G401.6 (cell line): ENCODE measurements at regions not wholly inside any gene's neighbourhood (a gene's known extent, or its start where the extent isn't known, plus 50 kb on each side); places are given as distances from the start of the nearest gene placed in this dataset.
"Not testable (repeated sequence)": the region's sequence is repeated elsewhere in the genome, so short reads cannot be mapped to it uniquely, and the experiment has no call there.

Experiments used
- FAIRE-seq: peaks from 2 replicates; lab custom pipeline; 2012; peaks lifted over from hg19 to GRCh38; lab: Jason Lieb, UNC

- FAIRE-seq, result no peak
Measured at GRCh38 chr3:161691677-161692076, 195.1 kb downstream of the OTOL1 start.

DNA sequence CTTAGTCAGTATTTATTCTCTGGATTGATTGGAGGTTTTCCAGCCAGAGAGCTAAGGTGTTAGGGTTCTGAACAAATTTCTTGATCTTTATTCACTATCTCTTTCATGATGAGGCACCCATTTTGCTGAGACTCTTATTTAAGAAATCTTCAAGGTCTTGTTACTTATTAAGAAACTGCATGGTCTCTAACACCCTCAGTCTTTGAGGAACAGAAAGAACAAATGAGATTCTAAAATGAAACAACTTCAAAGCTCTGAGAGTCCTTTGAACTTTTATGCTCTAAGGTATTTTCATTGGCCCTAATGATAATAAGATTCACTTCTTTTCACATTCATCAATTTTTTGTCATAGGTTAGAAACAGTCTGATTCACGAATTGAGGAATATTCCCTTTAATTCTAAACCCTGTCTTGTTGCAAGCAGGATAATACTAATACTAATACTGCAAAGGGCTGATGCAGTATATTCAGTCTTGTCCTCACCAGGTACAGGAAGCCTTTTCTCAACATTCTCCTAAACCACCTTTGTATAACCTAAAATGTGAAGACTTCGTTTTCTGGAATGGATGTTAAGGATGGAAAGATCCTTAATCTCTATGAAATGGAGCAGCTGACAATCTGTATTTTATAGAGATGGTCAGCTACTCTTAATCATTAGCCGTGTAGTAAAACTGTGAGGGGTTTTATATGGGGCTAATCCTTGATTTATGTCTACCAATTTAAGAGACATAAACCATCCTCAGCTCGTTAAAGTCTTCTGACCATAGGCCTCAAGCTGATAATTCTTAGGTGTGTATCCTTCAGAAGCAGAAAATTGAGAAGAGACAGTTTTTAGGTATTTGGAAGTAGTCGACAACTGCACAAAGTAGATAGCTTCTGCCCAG is 198.3 kb downstream of the OTOL1 start:
- FAIRE-seq, result no peak

GRCh38 chr3:161695811-161696210 is 199.2 kb downstream of the OTOL1 start:
- FAIRE-seq, result no peak

DNA sequence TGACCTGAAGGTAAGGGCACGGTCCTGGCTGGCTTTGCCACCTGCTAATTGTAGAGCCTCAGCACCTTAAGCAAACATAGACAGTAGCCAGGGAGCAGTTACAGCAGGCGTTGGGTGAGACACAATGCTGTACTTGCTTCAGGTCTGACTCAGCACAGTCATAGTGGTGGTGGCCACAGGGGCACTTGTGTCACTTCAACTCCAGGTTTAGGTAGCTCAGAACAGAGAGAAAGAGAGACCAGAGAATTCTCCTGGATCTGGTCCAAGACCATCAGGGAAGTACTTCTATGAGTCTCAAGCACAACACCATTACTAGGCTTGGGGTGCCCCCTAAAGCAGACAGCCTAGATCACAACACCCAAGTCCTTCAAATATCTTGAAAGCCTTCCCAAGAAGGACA is 204.4 kb downstream of the OTOL1 start:
- FAIRE-seq, result no peak

DNA sequence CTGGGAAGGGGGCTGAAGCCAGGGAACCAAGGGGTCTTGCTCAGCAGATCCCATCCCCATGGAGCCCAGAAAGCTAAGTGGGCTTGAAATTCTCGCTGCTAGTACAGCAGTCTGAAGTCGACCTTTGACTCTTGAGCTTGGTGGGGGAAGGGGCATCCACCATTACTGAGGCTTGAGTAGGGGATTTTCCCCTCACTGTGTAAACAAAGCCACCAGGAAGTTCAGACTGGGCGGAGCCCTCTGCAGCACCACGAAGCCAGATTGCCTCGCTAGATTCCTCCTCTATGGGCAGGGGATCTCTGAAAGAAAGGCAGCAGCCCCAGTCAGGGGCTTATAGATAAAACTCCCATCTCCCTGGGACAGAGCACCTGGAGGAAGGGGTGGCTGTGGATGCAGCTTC is 210.6 kb downstream of the OTOL1 start:
- not testable (repeated sequence) for FAIRE-seq

GRCh38 chr3:161713731-161714130 is 217.1 kb downstream of the OTOL1 start:
- no peak for FAIRE-seq

DNA sequence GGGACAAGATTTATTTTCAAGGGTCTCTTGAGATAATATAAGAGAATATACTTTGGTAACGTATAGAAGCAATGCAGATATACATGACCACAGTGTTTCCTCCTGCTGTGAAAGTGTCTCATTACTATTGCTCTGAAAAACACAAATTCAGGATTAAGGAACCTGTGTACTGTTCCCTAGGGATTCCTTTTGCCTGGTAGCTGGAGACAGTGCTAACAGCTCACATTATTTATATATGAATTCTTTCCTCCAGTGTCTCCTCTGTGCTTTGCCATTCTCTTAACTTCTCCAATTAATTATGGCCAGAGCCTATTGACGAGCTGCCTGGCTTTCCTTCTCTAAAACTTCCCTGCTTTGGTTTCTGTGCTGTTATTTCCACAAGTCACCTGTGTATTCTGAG is 235.4 kb downstream of the OTOL1 start:
- FAIRE-seq, result no peak

DNA sequence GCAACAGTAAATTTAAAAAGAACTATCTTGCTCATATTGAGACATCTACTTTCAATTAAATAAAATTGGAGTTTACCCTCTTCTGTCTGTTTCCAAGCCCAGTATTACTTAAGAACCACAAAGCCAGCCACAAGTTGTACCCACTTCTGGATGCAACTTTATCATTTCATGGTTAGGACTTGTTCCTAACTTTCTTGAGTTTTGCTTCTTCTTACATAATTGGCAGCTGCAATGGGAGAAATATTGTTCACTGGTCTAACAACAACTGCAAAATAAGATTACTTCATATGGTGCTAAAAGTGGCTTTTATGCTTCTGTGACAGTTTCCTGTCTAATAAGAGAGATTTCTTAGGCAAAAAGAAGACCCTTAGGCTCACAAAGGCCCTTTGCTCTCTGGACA is 240.6 kb downstream of the OTOL1 start:
- no peak for FAIRE-seq

DNA sequence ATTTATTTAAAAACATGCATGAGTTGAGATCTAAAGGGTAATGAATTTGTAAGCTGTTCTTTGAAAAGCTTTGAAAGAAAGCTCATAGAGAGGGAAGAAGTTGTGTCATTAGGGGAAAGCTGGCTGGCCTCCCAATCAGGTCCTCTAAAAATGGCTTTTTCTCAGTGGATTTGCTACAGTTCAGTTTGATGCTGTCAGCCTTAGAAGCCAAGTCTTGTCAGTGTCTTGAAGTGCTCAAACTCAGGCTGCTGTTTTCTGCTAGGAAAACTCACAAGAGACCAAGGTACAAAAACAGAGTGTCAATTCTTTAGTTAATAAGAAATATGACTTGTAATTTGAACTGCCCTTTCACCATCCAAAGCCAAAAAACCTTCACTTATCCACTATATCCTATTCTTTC is 243.8 kb downstream of the OTOL1 start:
- FAIRE-seq, result no peak

- FAIRE-seq, result no peak
Measured at GRCh38 chr3:161744366-161744765, 247.8 kb downstream of the OTOL1 start.

GRCh38 chr3:161745741-161746140 is 249.1 kb downstream of the OTOL1 start:
- no peak for FAIRE-seq

- FAIRE-seq, result no peak
Measured at GRCh38 chr3:161748049-161748448, 251.4 kb downstream of the OTOL1 start.

DNA sequence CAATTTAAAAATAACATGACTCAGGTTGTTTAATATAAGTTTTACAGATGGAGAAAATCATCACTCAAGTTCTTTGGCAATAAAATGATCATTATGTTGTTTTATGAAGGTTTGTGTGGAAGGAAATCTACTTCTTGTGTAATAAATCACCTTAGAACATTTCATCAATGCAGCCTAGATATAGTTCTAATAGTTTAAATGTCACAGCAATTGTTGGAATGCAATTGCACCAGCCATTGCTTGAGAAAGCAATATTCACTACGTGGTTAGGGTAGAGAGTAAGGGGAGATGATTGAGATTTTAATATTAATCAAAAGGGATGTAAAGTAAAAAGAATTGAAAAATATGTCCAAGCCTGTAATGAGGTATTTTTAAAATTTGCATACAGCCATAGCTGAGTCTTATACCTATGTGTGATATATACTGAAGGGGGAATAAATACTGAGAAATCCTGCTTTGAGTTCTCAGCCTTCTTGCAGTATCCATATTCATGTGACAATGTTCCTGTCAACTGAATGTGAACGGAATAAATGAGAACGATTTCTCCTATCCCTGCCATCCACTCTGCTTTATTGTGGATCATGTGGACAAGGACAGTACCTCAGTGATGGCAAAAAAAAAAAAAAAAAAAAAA is 257.9 kb downstream of the OTOL1 start:
- no peak for FAIRE-seq

DNA sequence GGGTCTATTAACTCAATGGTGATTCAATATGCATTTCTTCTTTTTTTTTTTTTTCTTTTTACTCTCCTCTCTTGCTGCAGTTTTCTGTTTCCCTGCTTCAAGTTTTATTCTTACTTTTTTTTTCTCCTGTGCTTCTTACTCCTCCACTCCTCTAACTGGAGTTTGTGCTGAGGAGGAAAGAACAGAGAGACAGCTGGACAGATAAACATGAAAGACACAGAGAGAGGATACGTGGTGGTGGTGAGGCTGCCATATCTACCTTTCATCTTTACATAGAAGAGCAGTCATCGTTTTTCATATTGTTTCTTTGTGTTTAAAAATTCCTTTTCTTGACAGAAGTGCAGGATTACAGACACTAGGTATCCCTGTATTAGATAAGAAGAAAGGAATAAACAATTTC is 262.8 kb downstream of the OTOL1 start:
- FAIRE-seq, result no peak

- FAIRE-seq, result no peak
Measured at GRCh38 chr3:161766331-161766730, 269.7 kb downstream of the OTOL1 start.

- no peak for FAIRE-seq
Measured at GRCh38 chr3:161770484-161771386, 274.1 kb downstream of the OTOL1 start.

GRCh38 chr3:161781381-161781780 is 284.8 kb downstream of the OTOL1 start:
- no peak for FAIRE-seq

DNA sequence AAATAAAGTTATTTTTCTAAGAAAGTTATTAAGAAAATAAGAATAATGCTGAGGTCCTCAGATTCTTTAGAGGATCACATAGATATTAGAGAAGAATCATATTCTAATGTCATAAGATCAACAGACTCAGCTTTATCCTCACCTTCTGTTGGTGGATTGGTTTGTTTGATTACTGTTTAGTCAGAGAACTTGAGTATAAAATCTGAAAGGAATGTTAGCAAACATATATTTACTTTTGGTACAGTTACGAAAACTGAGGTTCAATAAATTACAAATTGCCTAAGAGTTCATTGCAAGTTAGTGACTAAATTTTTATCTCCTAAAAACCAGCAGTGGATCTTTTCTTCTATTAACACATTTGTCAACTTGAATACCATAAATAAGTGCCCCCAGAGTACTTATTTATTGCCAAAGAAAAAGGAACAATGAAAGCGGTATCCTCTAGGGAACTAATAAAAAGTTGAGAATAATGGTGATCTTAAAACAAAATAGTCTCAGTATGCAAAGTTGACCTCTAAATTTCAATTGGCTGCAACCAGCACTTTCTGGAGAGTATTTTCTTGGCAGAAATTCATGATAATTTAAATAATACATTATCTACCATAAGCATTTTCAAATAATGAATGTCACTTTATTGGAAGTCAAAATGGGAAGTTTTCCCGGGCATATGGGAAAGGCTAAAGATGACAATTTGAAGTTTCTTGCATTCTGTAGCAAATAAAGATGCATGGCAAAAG is 296.8 kb downstream of the OTOL1 start:
- no peak for FAIRE-seq

GRCh38 chr3:161794551-161794950 is 297.9 kb downstream of the OTOL1 start:
- no peak for FAIRE-seq

DNA sequence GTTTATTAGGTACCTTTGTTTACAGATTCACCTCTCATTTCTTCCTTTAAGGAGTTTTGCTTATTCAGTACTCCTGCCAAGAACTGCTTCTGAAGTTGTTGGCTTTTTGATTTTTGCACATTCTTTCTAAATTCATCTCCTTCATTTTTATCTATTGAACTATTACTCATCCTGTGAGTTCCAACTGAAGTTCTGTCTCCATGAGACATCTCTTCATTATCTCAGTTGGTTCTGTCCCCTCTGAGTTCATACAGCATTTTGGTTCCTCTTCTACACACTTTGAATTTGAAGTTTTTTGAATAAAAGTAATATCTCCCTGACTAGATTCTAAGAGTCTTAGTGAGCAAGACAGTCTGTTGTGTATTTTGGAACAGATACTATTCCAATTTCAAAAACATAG is 299.7 kb downstream of the OTOL1 start:
- FAIRE-seq, result no peak

DNA sequence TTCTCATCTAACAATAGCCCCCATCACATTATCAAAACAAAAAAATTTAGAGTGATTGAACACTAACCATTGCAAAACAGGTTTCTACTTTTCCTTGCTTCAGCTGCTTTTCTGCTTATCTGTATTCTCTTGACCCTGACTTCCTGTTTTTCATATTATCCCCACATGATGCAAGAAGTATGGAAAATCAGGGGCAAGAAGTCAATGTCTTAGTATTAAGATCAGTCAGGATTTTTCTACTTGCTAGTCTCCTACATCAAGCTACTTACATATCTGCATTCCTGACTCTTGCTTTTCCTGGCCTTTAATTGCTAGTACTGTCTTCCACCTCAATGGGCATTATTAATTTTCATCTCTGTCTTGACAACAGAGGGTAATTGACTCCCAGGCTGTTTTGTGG is 300.2 kb downstream of the OTOL1 start:
- no peak for FAIRE-seq

DNA sequence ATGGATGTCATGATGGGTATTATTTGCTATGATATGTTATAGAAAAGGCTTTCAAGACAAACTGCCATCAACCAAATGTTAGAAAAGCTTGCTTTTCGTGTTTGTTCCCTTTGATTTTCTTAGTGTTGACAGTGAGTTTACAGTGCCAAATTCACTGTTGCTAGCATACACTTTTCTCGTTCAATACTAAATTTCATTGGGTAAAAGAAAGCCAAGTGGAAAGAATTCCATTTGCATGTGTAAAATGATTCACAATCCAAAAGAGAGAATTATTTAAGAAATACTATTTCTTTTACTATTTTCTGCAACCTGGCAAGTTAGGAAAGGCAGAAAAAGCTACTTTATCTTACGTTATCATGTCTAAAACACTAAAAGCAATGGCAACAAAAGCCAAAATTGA is 301.4 kb downstream of the OTOL1 start:
- FAIRE-seq, result no peak
